Activated CD8-positive, alpha-beta T cell treated with anti-CD3 and anti-CD28 coated beads for 36 hours (primary cell): ENCODE measurements at regions not wholly inside any gene's neighbourhood (a gene's known extent, or its start where the extent isn't known, plus 50 kb on each side); places are given as distances from the start of the nearest gene placed in this dataset.
"Not testable (repeated sequence)": the region's sequence is repeated elsewhere in the genome, so short reads cannot be mapped to it uniquely, and the experiment has no call there.

Experiments used
- ATAC-seq: fragments of 200-7000 bp; cut with Tn5 transposase; one replicate; pipeline ENCODE4 v1.10.0; 2021; ENCODE audit warnings: mild to moderate bottlenecking, moderate library complexity
- CTCF ChIA-PET: fragments of 350-600 bp; sonication (Branson Sonifier 250); formaldehyde crosslinking; loops from one replicate; lab custom pipeline; 2021; ENCODE audit warnings: antibody characterized with exemption; lab: Charles Lee
- POLR2A ChIA-PET: fragments of 350-600 bp; sonication (Branson Sonifier 250); formaldehyde crosslinking; loops from one replicate; lab custom pipeline; 2021; ENCODE audit warnings: antibody characterized with exemption; lab: Charles Lee
- DNase-seq: peaks from one replicate; pipeline ENCODE4 v3.0.0-alpha.2; 2020
- H3K27ac Mint-ChIP-seq: one replicate; pipeline ENCODE4 v1.8.0; 2021; ENCODE audit warnings: mild to moderate bottlenecking, mixed read lengths
- H3K27me3 Mint-ChIP-seq: one replicate; pipeline ENCODE4 v1.8.0; 2021; ENCODE audit warnings: mixed read lengths
- H3K36me3 Mint-ChIP-seq: one replicate; pipeline ENCODE4 v1.8.0; 2021; ENCODE audit warnings: low read depth, mixed read lengths
- H3K4me1 Mint-ChIP-seq: one replicate; pipeline ENCODE4 v1.8.0; 2021; ENCODE audit warnings: low read depth, mixed read lengths
- H3K4me3 Mint-ChIP-seq: one replicate; pipeline ENCODE4 v1.8.0; 2021; ENCODE audit warnings: mild to moderate bottlenecking, moderate library complexity, mixed read lengths
- H3K9me3 Mint-ChIP-seq: one replicate; pipeline ENCODE4 v1.8.0; 2021; ENCODE audit warnings: mixed read lengths
- intact Hi-C: fragments of 100-400 bp; cut with micrococcal nuclease; formaldehyde crosslinking; loops from one replicate; pipeline ENCODE4 v1.10.0; 2022
- TF ChIP-seq, protein P1 (sequence below): fragments of 200-600 bp; IDR thresholded peaks from one replicate; pipeline ENCODE4 v1.8.0; 2022; ENCODE audit warnings: antibody characterized with exemption, mild to moderate bottlenecking

DNA sequence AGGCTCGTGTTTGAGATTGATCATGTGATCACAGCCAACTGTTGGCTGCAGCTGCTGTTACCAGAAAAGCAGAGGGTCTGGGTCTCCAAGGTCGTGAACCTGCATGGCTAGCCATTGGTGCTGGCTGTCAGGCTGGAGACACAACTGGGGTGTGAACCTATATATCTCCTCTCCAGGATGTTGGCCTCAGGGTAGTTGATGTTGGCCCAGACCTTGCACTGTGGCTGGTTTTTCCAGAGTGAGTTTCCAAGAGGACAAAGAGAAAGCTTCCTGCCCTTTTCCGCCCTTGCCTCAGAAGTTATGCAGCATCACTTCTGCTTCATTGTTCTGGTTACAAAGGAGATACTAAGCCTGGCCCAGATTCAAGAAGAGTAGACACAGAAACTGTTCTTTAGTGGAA is 607.8 kb upstream of the HS3ST1 start:
- intact Hi-C loops: no loop called here
- no peak overlapping the region for H3K4me3 Mint-ChIP-seq
- H3K4me1 Mint-ChIP-seq: no peaks in the 10 kb centered on the region
- H3K36me3 Mint-ChIP-seq: no peaks in the 10 kb centered on the region
- ATAC-seq: no peak
- H3K27me3 Mint-ChIP-seq: no peaks in the 10 kb centered on the region
- TF ChIP-seq, protein P1, sequence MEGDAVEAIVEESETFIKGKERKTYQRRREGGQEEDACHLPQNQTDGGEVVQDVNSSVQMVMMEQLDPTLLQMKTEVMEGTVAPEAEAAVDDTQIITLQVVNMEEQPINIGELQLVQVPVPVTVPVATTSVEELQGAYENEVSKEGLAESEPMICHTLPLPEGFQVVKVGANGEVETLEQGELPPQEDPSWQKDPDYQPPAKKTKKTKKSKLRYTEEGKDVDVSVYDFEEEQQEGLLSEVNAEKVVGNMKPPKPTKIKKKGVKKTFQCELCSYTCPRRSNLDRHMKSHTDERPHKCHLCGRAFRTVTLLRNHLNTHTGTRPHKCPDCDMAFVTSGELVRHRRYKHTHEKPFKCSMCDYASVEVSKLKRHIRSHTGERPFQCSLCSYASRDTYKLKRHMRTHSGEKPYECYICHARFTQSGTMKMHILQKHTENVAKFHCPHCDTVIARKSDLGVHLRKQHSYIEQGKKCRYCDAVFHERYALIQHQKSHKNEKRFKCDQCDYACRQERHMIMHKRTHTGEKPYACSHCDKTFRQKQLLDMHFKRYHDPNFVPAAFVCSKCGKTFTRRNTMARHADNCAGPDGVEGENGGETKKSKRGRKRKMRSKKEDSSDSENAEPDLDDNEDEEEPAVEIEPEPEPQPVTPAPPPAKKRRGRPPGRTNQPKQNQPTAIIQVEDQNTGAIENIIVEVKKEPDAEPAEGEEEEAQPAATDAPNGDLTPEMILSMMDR: no peak
- CTCF ChIA-PET: no interaction called here
- H3K27ac Mint-ChIP-seq: no peak overlapping the region
- no peak for DNase-seq
- POLR2A ChIA-PET: no interaction called here
- peaks cover 7% of the 10 kb centered on the region for H3K9me3 Mint-ChIP-seq

DNA sequence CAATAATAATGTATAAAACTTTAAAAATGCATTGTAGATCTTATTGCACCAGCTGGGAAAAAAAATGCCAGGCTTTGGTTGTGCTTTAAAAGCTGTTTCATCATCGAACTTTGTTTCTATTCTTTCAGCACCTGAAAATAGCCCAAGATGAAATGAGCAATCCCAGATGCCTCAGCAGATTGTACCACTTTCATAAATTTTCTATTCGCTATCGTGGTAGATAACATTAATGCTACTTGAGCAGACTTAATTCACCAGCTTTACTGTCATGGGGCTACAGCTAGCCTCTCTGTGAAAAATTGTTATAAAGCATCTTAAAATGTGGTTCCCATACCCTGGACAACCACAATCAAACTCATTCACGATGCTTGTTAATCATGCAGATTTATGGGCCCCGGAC is 599.6 kb upstream of the HS3ST1 start:
- DNase-seq (no peak), ATAC-seq (no peak)
- intact Hi-C loops: no loop called here
- ChIA-PET POLR2A (no interaction called here), CTCF (no interaction called here)
- no peaks in the 10 kb centered on the region for H3K27me3 Mint-ChIP-seq
- no peaks in the 10 kb centered on the region for H3K36me3 Mint-ChIP-seq
- TF ChIP-seq, protein P1: no peak
- H3K4me1 Mint-ChIP-seq: no peaks in the 10 kb centered on the region
- H3K27ac Mint-ChIP-seq: no peak overlapping the region
- H3K9me3 Mint-ChIP-seq: peaks cover 6% of the 10 kb centered on the region
- H3K4me3 Mint-ChIP-seq: no peak overlapping the region

DNA sequence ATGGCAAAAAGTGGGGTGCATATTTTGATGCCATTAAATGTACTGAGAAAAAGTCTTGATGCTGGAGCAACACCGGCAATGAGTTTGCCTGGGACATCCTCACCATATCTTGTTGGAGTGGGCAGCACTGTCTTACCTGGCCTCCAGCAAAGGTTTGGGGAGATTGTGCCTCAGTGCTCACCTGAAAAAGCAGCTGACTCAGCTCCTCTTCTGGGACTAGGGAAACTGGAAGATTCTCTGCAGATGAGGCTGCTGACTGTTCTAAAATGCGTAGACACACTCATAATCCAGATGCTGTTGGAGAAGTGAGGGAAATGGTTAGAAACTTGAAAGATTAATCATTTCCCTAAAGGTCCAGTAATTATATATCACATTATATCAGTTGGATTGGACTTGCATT is 593.7 kb upstream of the HS3ST1 start:
- TF ChIP-seq, protein P1: no peak
- H3K27me3 Mint-ChIP-seq: no peaks in the 10 kb centered on the region
- intact Hi-C loops: no loop called here
- no peak overlapping the region for H3K4me3 Mint-ChIP-seq
- H3K27ac Mint-ChIP-seq: no peak overlapping the region
- ChIA-PET CTCF (no interaction called here), POLR2A (no interaction called here)
- H3K36me3 Mint-ChIP-seq: no peaks in the 10 kb centered on the region
- H3K4me1 Mint-ChIP-seq: no peaks in the 10 kb centered on the region
- ATAC-seq (no peak), DNase-seq (no peak)
- peaks cover 5% of the 10 kb centered on the region for H3K9me3 Mint-ChIP-seq

- H3K36me3 Mint-ChIP-seq: no peaks in the 10 kb centered on the region
- DNase-seq (no peak), ATAC-seq (no peak)
- POLR2A ChIA-PET: interaction anchor here (0.6 kb wide), 1 partner anchor 18 kb away, joined by 3 read pairs; no protein-coding TSS in a partner anchor
- H3K27ac Mint-ChIP-seq: no peak overlapping the region
- TF ChIP-seq, protein P1: no peak
- CTCF ChIA-PET: no interaction called here
- intact Hi-C loops: no loop called here
- no peak overlapping the region for H3K4me3 Mint-ChIP-seq
- H3K4me1 Mint-ChIP-seq: no peaks in the 10 kb centered on the region
- no peaks in the 10 kb centered on the region for H3K27me3 Mint-ChIP-seq
- H3K9me3 Mint-ChIP-seq: peaks cover 19% of the 10 kb centered on the region
Measured at GRCh38 chr4:12016729-12017128, 588.0 kb upstream of the HS3ST1 start.

- DNase-seq (no peak), ATAC-seq (no peak)
- intact Hi-C loops: no loop called here
- POLR2A ChIA-PET: no interaction called here
- Mint-ChIP-seq H3K4me3 (no peak overlapping the region), H3K9me3 (peaks cover 3% of the 10 kb centered on the region), H3K27me3 (no peaks in the 10 kb centered on the region), H3K27ac (no peak overlapping the region), H3K36me3 (no peaks in the 10 kb centered on the region), H3K4me1 (no peaks in the 10 kb centered on the region)
- TF ChIP-seq, protein P1: no peak
- CTCF ChIA-PET: no interaction called here
Measured at GRCh38 chr4:12005471-12005870, 576.8 kb upstream of the HS3ST1 start.

- H3K27ac Mint-ChIP-seq, POLR2A ChIA-PET, ATAC-seq, H3K27me3 Mint-ChIP-seq, H3K36me3 Mint-ChIP-seq, H3K4me3 Mint-ChIP-seq, CTCF ChIA-PET, intact Hi-C loops, H3K4me1 Mint-ChIP-seq, DNase-seq: not testable (repeated sequence)
- peaks cover 16% of the 10 kb centered on the region for H3K9me3 Mint-ChIP-seq
Measured at GRCh38 chr4:11996581-11996980, 567.9 kb upstream of the HS3ST1 start.
